GM12875 (cell line): ENCODE measurements at regions not wholly inside any gene's neighbourhood (a gene's known extent, or its start where the extent isn't known, plus 50 kb on each side); places are given as distances from the start of the nearest gene placed in this dataset.
"Not testable (repeated sequence)": the region's sequence is repeated elsewhere in the genome, so short reads cannot be mapped to it uniquely, and the experiment has no call there.

ENCODE experiments used
- H3K4me3 ChIP-seq: one replicate; pipeline ENCODE4 v1.5.1; 2011; ENCODE audit warnings: low read depth, low read length, control low read depth
- TF ChIP-seq, protein P1 (sequence below): IDR thresholded peaks from 2 replicates; pipeline ENCODE4 v1.5.1; 2011; ENCODE audit warnings: low read depth, mild to moderate bottlenecking, control low read depth, inconsistent platforms, low read length, moderate library complexity, borderline replicate concordance; ENCODE audit not compliant: insufficient read depth

DNA sequence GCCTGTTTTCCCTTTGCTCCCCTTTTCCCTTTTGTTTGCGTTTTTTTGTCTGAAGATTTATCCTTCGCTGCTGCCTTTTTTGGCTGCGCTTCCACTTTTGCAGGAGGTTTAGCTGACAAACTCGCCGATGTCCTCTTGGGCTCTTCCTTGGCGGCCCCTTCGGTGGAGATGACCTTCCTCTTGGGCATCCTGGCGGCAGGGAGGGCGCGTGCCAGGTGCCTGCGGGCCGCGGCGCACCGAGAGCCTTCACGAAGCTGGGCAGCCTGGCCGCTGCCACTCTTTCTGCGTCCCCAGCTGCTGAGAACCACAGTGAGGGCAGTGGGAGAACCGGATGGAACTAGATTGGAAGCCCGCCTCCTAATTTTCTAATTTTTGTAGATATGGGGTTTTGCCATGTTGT is 197.1 kb upstream of the C2CD4B start:
- TF ChIP-seq, protein P1, sequence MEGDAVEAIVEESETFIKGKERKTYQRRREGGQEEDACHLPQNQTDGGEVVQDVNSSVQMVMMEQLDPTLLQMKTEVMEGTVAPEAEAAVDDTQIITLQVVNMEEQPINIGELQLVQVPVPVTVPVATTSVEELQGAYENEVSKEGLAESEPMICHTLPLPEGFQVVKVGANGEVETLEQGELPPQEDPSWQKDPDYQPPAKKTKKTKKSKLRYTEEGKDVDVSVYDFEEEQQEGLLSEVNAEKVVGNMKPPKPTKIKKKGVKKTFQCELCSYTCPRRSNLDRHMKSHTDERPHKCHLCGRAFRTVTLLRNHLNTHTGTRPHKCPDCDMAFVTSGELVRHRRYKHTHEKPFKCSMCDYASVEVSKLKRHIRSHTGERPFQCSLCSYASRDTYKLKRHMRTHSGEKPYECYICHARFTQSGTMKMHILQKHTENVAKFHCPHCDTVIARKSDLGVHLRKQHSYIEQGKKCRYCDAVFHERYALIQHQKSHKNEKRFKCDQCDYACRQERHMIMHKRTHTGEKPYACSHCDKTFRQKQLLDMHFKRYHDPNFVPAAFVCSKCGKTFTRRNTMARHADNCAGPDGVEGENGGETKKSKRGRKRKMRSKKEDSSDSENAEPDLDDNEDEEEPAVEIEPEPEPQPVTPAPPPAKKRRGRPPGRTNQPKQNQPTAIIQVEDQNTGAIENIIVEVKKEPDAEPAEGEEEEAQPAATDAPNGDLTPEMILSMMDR: no peak
- no peak overlapping the region for H3K4me3 ChIP-seq

DNA sequence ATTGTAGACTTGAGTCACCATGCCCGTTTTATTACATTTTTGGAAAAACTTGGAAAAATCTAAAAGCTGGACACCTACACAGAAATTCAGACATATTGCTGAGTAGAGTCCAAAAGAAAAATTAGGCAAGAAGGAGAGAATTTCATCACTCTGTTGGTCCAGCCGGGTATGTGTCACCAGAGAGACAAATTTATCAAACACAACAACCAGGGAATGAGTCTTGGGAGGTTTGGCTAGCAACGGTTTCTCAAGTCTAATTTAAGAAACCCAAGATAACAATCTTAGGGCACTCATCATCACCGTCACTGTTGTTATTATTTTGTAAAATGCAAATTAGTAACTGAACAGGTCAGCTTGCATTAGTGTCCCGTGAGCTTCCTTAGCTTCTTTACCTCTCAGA is 197.5 kb upstream of the C2CD4B start:
- H3K4me3 ChIP-seq: no peak overlapping the region
- TF ChIP-seq, protein P1: no peak

DNA sequence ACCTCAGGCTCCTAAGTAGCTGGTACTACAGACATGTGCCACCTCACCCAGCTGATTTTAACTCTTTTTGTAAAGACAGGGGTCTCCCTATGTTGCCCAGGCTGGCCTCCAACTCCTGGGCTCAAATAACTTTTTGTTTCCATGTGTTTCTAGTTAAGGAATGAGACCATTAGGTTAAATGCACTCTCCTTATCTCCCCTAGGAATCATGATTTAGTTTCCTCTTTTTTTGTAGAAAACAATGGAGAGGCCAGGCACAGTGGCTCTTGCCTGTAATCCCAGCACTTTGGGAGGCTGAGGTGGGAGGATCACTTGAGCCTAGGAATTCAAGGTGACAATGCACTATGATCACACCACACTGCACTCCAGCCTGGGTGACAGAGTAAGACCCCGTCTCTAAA is 198.8 kb upstream of the C2CD4B start:
- TF ChIP-seq, protein P1: no peak
- no peak overlapping the region for H3K4me3 ChIP-seq

DNA sequence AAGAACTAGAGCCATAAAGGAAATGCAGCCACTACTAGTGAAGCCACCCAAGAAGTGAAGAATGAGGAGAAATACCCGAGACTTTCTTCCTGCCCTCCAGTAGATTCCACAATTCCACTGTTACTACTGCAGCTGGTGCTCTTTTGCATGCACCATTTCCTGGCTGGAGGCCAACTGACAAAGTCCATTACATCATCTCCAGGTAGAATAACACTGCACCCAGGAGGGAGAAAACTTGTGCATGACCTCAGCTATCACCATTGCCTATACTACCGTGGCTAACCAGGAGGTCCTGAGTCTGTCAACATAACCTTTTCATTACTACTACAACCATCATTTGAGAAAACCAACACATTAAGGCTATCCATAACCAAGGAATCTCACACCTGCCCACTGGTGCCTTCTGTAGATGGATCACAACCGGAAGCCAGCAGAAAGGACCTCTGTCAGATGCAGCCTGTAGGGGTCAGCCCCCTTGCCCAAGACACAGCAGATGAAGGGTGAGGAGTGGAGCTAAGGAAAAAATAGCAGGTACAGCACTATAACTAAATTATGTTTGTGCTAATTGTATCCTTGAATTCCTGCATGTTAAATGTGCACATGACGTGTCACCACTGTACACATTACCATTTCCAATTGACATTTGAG is 200.8 kb upstream of the C2CD4B start:
- H3K4me3 ChIP-seq: no peak overlapping the region
- TF ChIP-seq, protein P1: no peak

DNA sequence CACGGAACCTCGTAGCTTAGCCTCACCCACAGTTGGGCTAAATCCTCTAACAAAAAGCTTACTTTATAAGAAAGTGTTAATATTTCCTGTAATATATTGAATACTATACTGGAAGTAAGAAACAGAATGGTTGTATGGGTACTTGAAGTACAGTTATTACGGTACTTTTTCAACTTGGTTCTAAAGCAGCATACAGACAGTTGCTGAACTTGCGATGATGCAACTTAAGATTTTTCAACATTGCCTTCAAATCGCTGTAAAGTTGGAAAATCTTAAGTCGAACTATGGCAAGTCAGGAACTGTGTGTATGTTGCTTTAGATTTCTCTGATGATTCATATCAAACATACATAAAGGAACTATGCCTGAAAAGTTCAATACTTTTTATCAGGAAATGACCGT is 204.4 kb upstream of the C2CD4B start:
- H3K4me3 ChIP-seq: no peak overlapping the region
- TF ChIP-seq, protein P1: no peak

DNA sequence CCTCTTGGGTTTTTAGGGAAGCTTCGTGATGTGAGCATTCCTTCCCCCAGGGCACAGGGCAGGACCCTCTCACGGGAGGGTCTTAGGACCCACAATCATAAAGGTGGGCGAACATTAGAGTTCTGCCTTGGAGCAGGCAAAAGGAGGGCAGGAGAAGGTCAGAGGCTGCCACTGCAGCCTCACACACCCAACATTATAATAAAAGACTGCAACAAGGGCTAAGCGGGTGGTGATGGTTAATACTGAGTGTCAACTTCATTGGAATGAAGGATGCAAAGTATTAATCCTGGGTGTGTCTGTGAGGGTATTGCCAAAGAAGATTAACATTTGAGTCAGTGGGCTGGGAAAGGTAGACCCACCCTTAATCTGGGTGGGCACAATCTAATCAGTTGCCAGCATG is 206.6 kb upstream of the C2CD4B start:
- H3K4me3 ChIP-seq: not testable (repeated sequence)

DNA sequence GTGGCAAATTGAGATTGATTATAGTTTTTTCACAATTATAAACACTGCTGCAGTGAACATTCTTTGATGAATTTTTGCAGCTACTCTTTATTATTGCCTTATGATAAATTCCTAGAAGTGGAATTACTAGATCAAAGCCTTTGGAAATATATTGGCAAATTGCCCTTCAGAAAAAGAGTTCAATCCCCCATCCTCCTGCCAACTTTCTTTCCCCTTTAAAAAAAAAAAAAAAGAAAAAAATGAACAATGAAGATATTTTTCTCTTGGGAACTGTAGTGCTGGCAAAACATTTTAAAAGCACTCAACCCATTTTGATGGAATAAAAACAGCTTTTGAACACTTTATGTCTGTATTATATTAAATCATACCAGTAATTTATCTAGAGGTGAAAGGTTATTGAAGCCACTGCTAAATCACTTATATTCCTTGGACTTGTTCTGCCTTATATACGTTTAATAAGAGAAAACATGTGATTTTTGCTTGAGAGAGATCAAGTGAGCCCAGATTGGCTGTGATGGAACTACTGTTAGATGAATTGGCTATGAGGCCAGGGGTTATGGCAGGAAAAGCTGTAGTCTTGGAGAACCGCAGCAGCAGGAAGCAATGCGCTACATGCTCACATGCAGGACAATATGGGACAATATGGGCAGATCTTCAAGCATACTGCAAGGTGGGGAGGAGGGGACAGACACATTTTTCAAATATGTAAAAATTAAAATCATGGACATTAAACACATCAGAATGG is 212.8 kb upstream of the C2CD4B start:
- TF ChIP-seq, protein P1: no peak
- no peak overlapping the region for H3K4me3 ChIP-seq
